ENCODE measurements at regions not wholly inside any gene's neighbourhood (a gene's known extent, or its start where the extent isn't known, plus 50 kb on each side); places are given as distances from the start of the nearest gene placed in this dataset.
"Not testable (repeated sequence)": the region's sequence is repeated elsewhere in the genome, so short reads cannot be mapped to it uniquely, and the experiment has no call there.

DNA sequence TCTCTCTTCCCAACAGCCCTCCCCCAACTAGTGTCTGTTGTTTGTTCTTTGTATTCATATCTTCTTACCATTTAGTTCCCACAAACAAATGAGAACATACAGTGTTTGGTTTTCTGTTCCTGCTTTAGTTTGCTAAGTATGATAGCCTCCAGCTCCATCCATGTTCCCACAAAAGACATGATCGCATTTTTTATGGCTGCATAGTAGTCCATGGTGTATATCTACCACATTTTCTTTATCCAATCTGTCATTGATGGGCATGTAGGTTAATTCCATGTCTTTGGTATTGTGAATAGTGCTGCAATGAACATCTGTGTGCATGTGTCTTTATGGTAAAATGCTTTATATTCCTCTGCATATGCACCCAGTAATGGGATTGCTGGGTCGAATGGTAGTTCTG lies 283.9 kb upstream of the FGF13 start:
- Mint-ChIP-seq H3K9me3 (ENCODE audit: insufficient read depth) (no peaks in the 10 kb centered on the region), H3K27me3 (no peaks in the 10 kb centered on the region), H3K4me3 (no peak overlapping the region), H3K4me1 (no peaks in the 10 kb centered on the region), H3K27ac (no peak overlapping the region)
- H3K9me3 ChIP-seq (ENCODE audit: control extremely low read depth in 1 of 3, control insufficient read depth in 2 of 3, insufficient read depth in 1 of 3, low read length in 2 of 3): peaks cover 0 to 2% (median 0%) of the 10 kb centered on the region in 3 donors
- no peak overlapping the region for H2AFZ ChIP-seq (ENCODE audit: insufficient read depth, low read depth, low read length, poor library complexity, severe bottlenecking)
- TF ChIP-seq EZH2 (IDR thresholded peaks at IDR 0.05; ENCODE audit: borderline replicate concordance, insufficient read depth, low read depth, low read length, poor library complexity, severe bottlenecking): no peak
- no peak for TF ChIP-seq CTCF (IDR thresholded peaks at IDR 0.05)
- no peaks in the 10 kb centered on the region for H3K4me1 ChIP-seq (ENCODE audit: control insufficient read depth in 2 of 2, insufficient read depth in 2 of 2, low read length in 2 of 2)
- no peaks in the 10 kb centered on the region for H4K20me1 ChIP-seq (ENCODE audit: control insufficient read depth, insufficient read depth, low read length, poor library complexity, severe bottlenecking)
- ChIA-PET POLR2A (no interaction called here), CTCF (no interaction called here)
- H3K27ac ChIP-seq (ENCODE audit: low read length in 2 of 2): no peak overlapping the region
- no CpG with 5 or more reads among the region's 2 CpGs for WGBS (ENCODE audit: insufficient coverage)
- H3K27me3 ChIP-seq (replicated peaks in 1 of 4; ENCODE audit: control extremely low read depth in 1 of 4, control insufficient read depth in 3 of 4, insufficient read depth in 4 of 4, low read length in 3 of 4): no peaks in the 10 kb centered on the region
- ATAC-seq (ENCODE audit: low read depth) (no peak), DNase-seq (no peak)
- no peak overlapping the region for H3K4me2 ChIP-seq (replicated peaks; ENCODE audit: low read depth, low read length, poor library complexity, severe bottlenecking)
- no peak overlapping the region for H3K9ac ChIP-seq (ENCODE audit: low read length)
- no peaks in the 10 kb centered on the region for H3K79me2 ChIP-seq (ENCODE audit: control insufficient read depth, insufficient read depth, low read length)
- intact Hi-C loops (cut with micrococcal nuclease): no loop called here
- H3K4me3 ChIP-seq (ENCODE audit: control extremely low read depth in 1 of 5, extremely low read depth in 1 of 5, insufficient read depth in 1 of 5, low read depth in 2 of 5, low read length in 4 of 5): no peak overlapping the region
- H3K36me3 ChIP-seq (replicated peaks in 1 of 2; ENCODE audit: control extremely low read depth in 1 of 2, control insufficient read depth in 1 of 2, extremely low read depth in 1 of 2, insufficient read depth in 2 of 2, low read length in 1 of 2): no peaks in the 10 kb centered on the region

- H3K27me3 Mint-ChIP-seq; H3K4me1 ChIP-seq (ENCODE audit: control insufficient read depth in 2 of 2, insufficient read depth in 2 of 2, low read length in 2 of 2); CTCF ChIA-PET; H3K9me3 ChIP-seq (ENCODE audit: control extremely low read depth in 1 of 3, control insufficient read depth in 2 of 3, insufficient read depth in 1 of 3, low read length in 2 of 3); H3K4me3 ChIP-seq (ENCODE audit: control extremely low read depth in 1 of 5, extremely low read depth in 1 of 5, insufficient read depth in 1 of 5, low read depth in 2 of 5, low read length in 4 of 5); DNase-seq; H3K9me3 Mint-ChIP-seq (ENCODE audit: insufficient read depth); H3K4me1 Mint-ChIP-seq; H3K79me2 ChIP-seq (ENCODE audit: control insufficient read depth, insufficient read depth, low read length); H2AFZ ChIP-seq (ENCODE audit: insufficient read depth, low read depth, low read length, poor library complexity, severe bottlenecking); POLR2A ChIA-PET; ATAC-seq (ENCODE audit: low read depth); H3K4me3 Mint-ChIP-seq; H3K27me3 ChIP-seq (replicated peaks in 1 of 4; ENCODE audit: control extremely low read depth in 1 of 4, control insufficient read depth in 3 of 4, insufficient read depth in 4 of 4, low read length in 3 of 4); H3K36me3 ChIP-seq (replicated peaks in 1 of 2; ENCODE audit: control extremely low read depth in 1 of 2, control insufficient read depth in 1 of 2, extremely low read depth in 1 of 2, insufficient read depth in 2 of 2, low read length in 1 of 2); intact Hi-C loops (cut with micrococcal nuclease); H3K27ac ChIP-seq (ENCODE audit: low read length in 2 of 2); H3K9ac ChIP-seq (ENCODE audit: low read length); H3K27ac Mint-ChIP-seq; H4K20me1 ChIP-seq (ENCODE audit: control insufficient read depth, insufficient read depth, low read length, poor library complexity, severe bottlenecking); H3K4me2 ChIP-seq (replicated peaks; ENCODE audit: low read depth, low read length, poor library complexity, severe bottlenecking): not testable (repeated sequence)
- 70% methylated on average over 3 of the region's 8 CpGs for WGBS (ENCODE audit: insufficient coverage)
Measured at GRCh38 chrX:138990425-138990824, 278.9 kb upstream of the FGF13 start.
